ENCODE measurements at regions not wholly inside any gene's neighbourhood (a gene's known extent, or its start where the extent isn't known, plus 50 kb on each side); places are given as distances from the start of the nearest gene placed in this dataset.
A peak's percentile ranks its signal among the peaks of the same experiment; 100 is the strongest.
"Not testable (repeated sequence)": the region's sequence is repeated elsewhere in the genome, so short reads cannot be mapped to it uniquely, and the experiment has no call there.

- ChIA-PET POLR2A (interaction anchor here in 1 of 2 donors (0.6 kb wide), 1 partner anchor 35 kb away, joined by 3 read pairs; no protein-coding TSS in a partner anchor), CTCF (interaction anchor here in 1 of 2 donors (0.5 kb wide), 1 partner anchor 33 kb away, joined by 6 read pairs; no protein-coding TSS in a partner anchor)
- no peaks in the 10 kb centered on the region for H3K36me3 ChIP-seq (ENCODE audit: control insufficient read depth in 2 of 2, extremely low read depth in 1 of 2, insufficient read depth in 1 of 2, low read length in 1 of 2)
- H3K4me1 ChIP-seq (ENCODE audit: control insufficient read depth in 1 of 2, extremely low read depth in 1 of 2, insufficient read depth in 2 of 2, low read length in 2 of 2), result no peaks in the 10 kb centered on the region
- H3K4me3 ChIP-seq (ENCODE audit: control insufficient read depth in 1 of 2, extremely low read depth in 1 of 2, low read length in 1 of 2), result no peak overlapping the region
- H3K27ac ChIP-seq (ENCODE audit: low read length), result no peak overlapping the region
- H3K4me3 Mint-ChIP-seq, result no peak overlapping the region
- ATAC-seq (replicated peaks in 1 of 4) (no peak), DNase-seq (no peak)
- H3K4me1 Mint-ChIP-seq, result peaks cover 0 to 3% (median 0%) of the 10 kb centered on the region in 3 donors
- 90% methylated on average over 1 of the region's 1 CpG for WGBS (ENCODE audit: insufficient coverage)
- no peaks in the 10 kb centered on the region for H3K9me3 ChIP-seq
- H3K27me3 Mint-ChIP-seq, result peaks cover 0 to 3% of the 10 kb centered on the region in 2 donors
- H3K9me3 Mint-ChIP-seq, result no peaks in the 10 kb centered on the region
- no peaks in the 10 kb centered on the region for H3K27me3 ChIP-seq (replicated peaks in 1 of 2; ENCODE audit: control insufficient read depth in 2 of 2, extremely low read depth in 1 of 2, insufficient read depth in 2 of 2, low read length in 1 of 2)
- no peaks in the 10 kb centered on the region for H3K36me3 Mint-ChIP-seq
- H3K27ac Mint-ChIP-seq, result no peak overlapping the region
These were observed 57.8 kb downstream of the OR2B2 start for GRCh38 chr6:27854421-27854820.

GRCh38 chr6:27851440-27851839 is 60.8 kb downstream of the OR2B2 start:
- Mint-ChIP-seq H3K27me3 (peaks cover 0 to 8% of the 10 kb centered on the region in 2 donors), H3K36me3 (no peaks in the 10 kb centered on the region), H3K4me3 (no peak overlapping the region), H3K4me1 (peaks cover 0 to 3% (median 0%) of the 10 kb centered on the region in 3 donors), H3K9me3 (no peaks in the 10 kb centered on the region), H3K27ac (no peak overlapping the region)
- no peak overlapping the region for H3K27ac ChIP-seq (ENCODE audit: low read length)
- no peak overlapping the region for H3K4me3 ChIP-seq (ENCODE audit: control insufficient read depth in 1 of 2, extremely low read depth in 1 of 2, low read length in 1 of 2)
- ATAC-seq (replicated peaks in 1 of 4), result no peak
- CTCF ChIA-PET, result interaction anchor here in 1 of 2 donors (1.4 kb wide), 1 partner anchor 20 kb away, joined by 5 read pairs; a partner anchor contains a TSS
- no peaks in the 10 kb centered on the region for H3K9me3 ChIP-seq
- H3K27me3 ChIP-seq (replicated peaks in 1 of 2; ENCODE audit: control insufficient read depth in 2 of 2, extremely low read depth in 1 of 2, insufficient read depth in 2 of 2, low read length in 1 of 2), result no peaks in the 10 kb centered on the region
- no peak for DNase-seq
- POLR2A ChIA-PET, result interaction anchor here (0.5 to 1.5 kb wide), 7 partner anchors 13 to 1466 kb away, joined by 4 to 8 read pairs (median 5); a partner anchor contains a TSS
- H3K4me1 ChIP-seq (ENCODE audit: control insufficient read depth in 1 of 2, extremely low read depth in 1 of 2, insufficient read depth in 2 of 2, low read length in 2 of 2), result no peaks in the 10 kb centered on the region
- no peaks in the 10 kb centered on the region for H3K36me3 ChIP-seq (ENCODE audit: control insufficient read depth in 2 of 2, extremely low read depth in 1 of 2, insufficient read depth in 1 of 2, low read length in 1 of 2)

DNA sequence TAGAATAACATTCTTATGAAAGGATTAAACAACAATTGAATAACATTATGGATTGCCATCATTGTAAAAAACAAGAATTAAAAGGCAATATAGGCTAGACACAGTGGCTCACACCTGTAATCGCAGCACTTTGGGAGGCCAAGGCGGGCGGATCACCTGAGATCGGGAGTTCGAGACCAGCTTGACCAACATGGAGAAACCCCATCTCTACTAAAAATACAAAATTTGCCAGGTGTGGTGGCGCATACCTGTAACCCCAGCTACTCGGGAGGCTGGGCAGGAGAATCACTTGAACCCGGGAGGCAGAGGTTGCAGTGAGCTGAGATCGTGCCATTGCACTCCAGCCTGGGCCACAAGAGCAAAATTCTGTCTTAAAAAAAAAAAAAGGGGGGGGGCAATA is 63.2 kb downstream of the OR2B2 start:
- H3K4me1 ChIP-seq (ENCODE audit: control insufficient read depth in 1 of 2, extremely low read depth in 1 of 2, insufficient read depth in 2 of 2, low read length in 2 of 2); DNase-seq; H3K4me1 Mint-ChIP-seq; H3K9me3 Mint-ChIP-seq; H3K4me3 ChIP-seq (ENCODE audit: control insufficient read depth in 1 of 2, extremely low read depth in 1 of 2, low read length in 1 of 2); H3K27me3 Mint-ChIP-seq; H3K9me3 ChIP-seq; H3K27ac ChIP-seq (ENCODE audit: low read length); H3K36me3 Mint-ChIP-seq; H3K27me3 ChIP-seq (replicated peaks in 1 of 2; ENCODE audit: control insufficient read depth in 2 of 2, extremely low read depth in 1 of 2, insufficient read depth in 2 of 2, low read length in 1 of 2); H3K27ac Mint-ChIP-seq; H3K36me3 ChIP-seq (ENCODE audit: control insufficient read depth in 2 of 2, extremely low read depth in 1 of 2, insufficient read depth in 1 of 2, low read length in 1 of 2); ATAC-seq (replicated peaks in 1 of 4); H3K4me3 Mint-ChIP-seq: not testable (repeated sequence)
- POLR2A ChIA-PET, result interaction anchor here (0.5 to 1.1 kb wide), 7 partner anchors 11 to 1786 kb away, joined by 3 to 10 read pairs (median 4); a partner anchor contains a TSS
- WGBS (ENCODE audit: insufficient coverage), result 98% methylated on average over 5 of the region's 9 CpGs
- CTCF ChIA-PET, result interaction anchor here in 1 of 2 donors (0.6 to 1.0 kb wide), 3 partner anchors 30 to 1844 kb away, joined by 3 to 6 read pairs (median 3); no protein-coding TSS in a partner anchor

DNA sequence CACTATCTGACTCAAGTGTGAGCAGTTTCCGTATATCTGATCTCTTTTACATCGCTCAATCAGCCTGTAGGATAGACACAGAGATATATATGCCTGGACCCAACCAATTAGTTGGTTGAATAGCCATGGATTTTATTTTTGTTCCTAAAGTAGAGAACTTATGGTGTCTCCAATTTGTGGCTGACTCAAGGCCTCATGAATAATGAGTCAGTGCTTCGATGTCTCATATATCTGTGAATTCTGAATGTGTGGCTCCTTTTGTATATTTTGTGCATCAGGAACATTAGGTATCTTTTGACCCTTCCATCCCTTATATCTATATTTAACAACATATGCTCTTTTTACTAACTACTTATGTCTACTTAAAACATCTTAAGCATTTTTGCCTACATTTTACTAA is 64.5 kb downstream of the OR2B2 start:
- ATAC-seq (replicated peaks in 1 of 4), result no peak
- WGBS (ENCODE audit: insufficient coverage), result 100% methylated on average over 2 of the region's 3 CpGs
- Histone ChIP-seq H3K9me3 (no peaks in the 10 kb centered on the region), H3K36me3 (ENCODE audit: control insufficient read depth in 2 of 2, extremely low read depth in 1 of 2, insufficient read depth in 1 of 2, low read length in 1 of 2) (no peaks in the 10 kb centered on the region), H3K27me3 (replicated peaks in 1 of 2; ENCODE audit: control insufficient read depth in 2 of 2, extremely low read depth in 1 of 2, insufficient read depth in 2 of 2, low read length in 1 of 2) (no peaks in the 10 kb centered on the region), H3K27ac (ENCODE audit: low read length) (no peak overlapping the region), H3K4me3 (ENCODE audit: control insufficient read depth in 1 of 2, extremely low read depth in 1 of 2, low read length in 1 of 2) (no peak overlapping the region), H3K4me1 (ENCODE audit: control insufficient read depth in 1 of 2, extremely low read depth in 1 of 2, insufficient read depth in 2 of 2, low read length in 2 of 2) (no peaks in the 10 kb centered on the region)
- peaks cover 0 to 8% of the 10 kb centered on the region in 2 donors for H3K27me3 Mint-ChIP-seq
- no peak overlapping the region for H3K4me3 Mint-ChIP-seq
- H3K9me3 Mint-ChIP-seq, result no peaks in the 10 kb centered on the region
- CTCF ChIA-PET, result no interaction called here
- POLR2A ChIA-PET, result no interaction called here
- DNase-seq, result no peak
- no peak overlapping the region for H3K27ac Mint-ChIP-seq
- H3K36me3 Mint-ChIP-seq, result no peaks in the 10 kb centered on the region
- H3K4me1 Mint-ChIP-seq, result no peaks in the 10 kb centered on the region

- H3K4me3 Mint-ChIP-seq, result no peak overlapping the region
- H3K36me3 ChIP-seq (ENCODE audit: control insufficient read depth in 2 of 2, extremely low read depth in 1 of 2, insufficient read depth in 1 of 2, low read length in 1 of 2), result no peaks in the 10 kb centered on the region
- peaks cover 0 to 8% of the 10 kb centered on the region in 2 experiments for H3K27me3 ChIP-seq (replicated peaks in 1 of 2; ENCODE audit: control insufficient read depth in 2 of 2, extremely low read depth in 1 of 2, insufficient read depth in 2 of 2, low read length in 1 of 2)
- no peaks in the 10 kb centered on the region for H3K9me3 Mint-ChIP-seq
- H3K4me1 ChIP-seq (ENCODE audit: control insufficient read depth in 1 of 2, extremely low read depth in 1 of 2, insufficient read depth in 2 of 2, low read length in 2 of 2), result peaks cover 10 to 28% of the 10 kb centered on the region in 2 experiments
- WGBS (ENCODE audit: insufficient coverage), result no CpG with 5 or more reads among the region's 3 CpGs
- H3K9me3 ChIP-seq, result no peaks in the 10 kb centered on the region
- ChIA-PET POLR2A (interaction anchor here in 1 of 2 donors (0.9 kb wide), 2 partner anchors 31 to 52 kb away, joined by 3 to 4 read pairs; a partner anchor contains a TSS), CTCF (interaction anchor here in 1 of 2 donors (0.5 kb wide), 1 partner anchor 1682 kb away, joined by 6 read pairs; no protein-coding TSS in a partner anchor)
- H3K4me3 ChIP-seq (ENCODE audit: control insufficient read depth in 1 of 2, extremely low read depth in 1 of 2, low read length in 1 of 2), result no peak overlapping the region
- H3K27ac ChIP-seq (ENCODE audit: low read length), result no peak overlapping the region
- DNase-seq, result no peak
- no peak for ATAC-seq (replicated peaks in 1 of 4)
- H3K27ac Mint-ChIP-seq, result no peak overlapping the region
- H3K36me3 Mint-ChIP-seq, result no peaks in the 10 kb centered on the region
- H3K4me1 Mint-ChIP-seq, result peaks cover 0 to 13% (median 0%) of the 10 kb centered on the region in 3 donors
- peaks cover 4 to 7% of the 10 kb centered on the region in 2 donors for H3K27me3 Mint-ChIP-seq
These were observed 71.6 kb downstream of the OR2B2 start for GRCh38 chr6:27840572-27840971.

DNA sequence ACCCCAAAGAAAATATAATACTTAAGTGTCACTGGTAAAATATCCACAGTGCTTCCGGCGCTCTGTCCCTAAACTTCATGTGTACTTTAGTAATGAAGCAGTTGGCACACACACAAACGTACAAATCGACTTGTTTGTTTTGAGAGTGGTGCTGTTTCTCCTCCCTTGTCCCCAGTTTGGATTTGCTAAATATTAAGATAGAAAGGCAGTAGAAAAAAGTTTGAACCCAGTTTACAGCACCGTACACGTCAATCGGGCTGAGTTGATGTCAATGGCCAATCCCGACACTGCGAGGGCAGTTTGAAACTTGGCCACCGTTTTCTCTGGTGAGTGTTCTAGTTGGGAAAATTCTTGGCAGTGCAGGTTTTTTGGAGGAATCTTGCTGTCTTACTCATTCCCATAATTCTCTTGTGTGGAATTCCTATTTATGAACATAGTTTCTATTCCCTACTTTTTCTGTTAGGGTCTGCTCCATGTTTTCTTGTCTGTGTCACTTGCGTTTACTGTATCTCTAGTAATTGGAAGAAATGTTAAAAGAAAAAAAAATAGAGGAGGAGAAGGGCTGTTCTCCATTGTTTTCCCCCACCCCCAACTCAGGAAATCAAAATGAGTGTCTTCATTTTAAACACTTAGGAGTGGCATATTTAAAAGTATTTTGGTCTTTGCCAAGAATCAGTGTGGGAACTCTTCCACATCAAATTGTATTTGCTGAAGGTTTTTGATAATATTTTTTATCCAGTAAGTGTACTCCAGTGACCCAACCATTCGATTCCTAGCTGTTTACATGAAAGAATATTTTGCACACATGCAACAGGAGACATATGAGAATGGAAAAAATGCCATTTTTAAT is 72.3 kb downstream of the OR2B2 start:
- Mint-ChIP-seq H3K27me3 (peaks cover 4 to 7% of the 10 kb centered on the region in 2 donors), H3K36me3 (no peaks in the 10 kb centered on the region), H3K4me1 (peaks cover 5 to 19% (median 5%) of the 10 kb centered on the region in 3 donors), H3K9me3 (no peaks in the 10 kb centered on the region), H3K4me3 (no peak overlapping the region), H3K27ac (peak overlapping the region; percentile 36 to 62)
- Histone ChIP-seq H3K4me1 (ENCODE audit: control insufficient read depth in 1 of 2, extremely low read depth in 1 of 2, insufficient read depth in 2 of 2, low read length in 2 of 2) (peaks cover 13 to 28% of the 10 kb centered on the region in 2 experiments), H3K27ac (ENCODE audit: low read length) (no peak overlapping the region), H3K27me3 (replicated peaks in 1 of 2; ENCODE audit: control insufficient read depth in 2 of 2, extremely low read depth in 1 of 2, insufficient read depth in 2 of 2, low read length in 1 of 2) (peaks cover 0 to 8% of the 10 kb centered on the region in 2 experiments), H3K9me3 (no peaks in the 10 kb centered on the region), H3K36me3 (ENCODE audit: control insufficient read depth in 2 of 2, extremely low read depth in 1 of 2, insufficient read depth in 1 of 2, low read length in 1 of 2) (no peaks in the 10 kb centered on the region), H3K4me3 (ENCODE audit: control insufficient read depth in 1 of 2, extremely low read depth in 1 of 2, low read length in 1 of 2) (peak overlapping the region; percentile 86 to 87)
- POLR2A ChIA-PET, result interaction anchor here (0.6 to 6.4 kb wide), 10 partner anchors 19 to 1818 kb away, joined by 3 to 396 read pairs (median 4); a partner anchor contains a TSS
- WGBS (ENCODE audit: insufficient coverage), result 0% methylated on average over 2 of the region's 12 CpGs
- CTCF ChIA-PET, result interaction anchor here in 1 of 2 donors (0.5 to 6.4 kb wide), 5 partner anchors 16 to 1681 kb away, joined by 6 to 112 read pairs (median 47); a partner anchor contains a TSS
- peak in 3 of 35 experiments; percentile 3 to 38 (median 17) for DNase-seq
- no peak for ATAC-seq (replicated peaks in 1 of 4)
